ENCODE measurements at regions not wholly inside any gene's neighbourhood (a gene's known extent, or its start where the extent isn't known, plus 50 kb on each side); places are given as distances from the start of the nearest gene placed in this dataset.

- ATAC-seq: no peak
- H3K36me3 Mint-ChIP-seq: no peaks in the 10 kb centered on the region
- H3K4me3 Mint-ChIP-seq: no peak overlapping the region
- H3K4me1 Mint-ChIP-seq: peaks cover 11% of the 10 kb centered on the region
- DNase-seq: peak; percentile 49
- H3K27ac Mint-ChIP-seq: no peak overlapping the region
- no peaks in the 10 kb centered on the region for H3K9me3 Mint-ChIP-seq (ENCODE audit: low read depth)
- CTCF ChIA-PET: no interaction called here
- peaks cover 4% of the 10 kb centered on the region for H3K27me3 Mint-ChIP-seq
Observed at GRCh38 chr9:27784847-27785713, 211.8 kb upstream of the C9orf72 start.

GRCh38 chr9:27785714-27786100, 212.4 kb upstream of the C9orf72 start:
- Mint-ChIP-seq H3K4me3 (no peak overlapping the region), H3K36me3 (no peaks in the 10 kb centered on the region), H3K27me3 (peaks cover 4% of the 10 kb centered on the region), H3K27ac (no peak overlapping the region), H3K9me3 (ENCODE audit: low read depth) (no peaks in the 10 kb centered on the region), H3K4me1 (peaks cover 11% of the 10 kb centered on the region)
- ATAC-seq: peak; percentile 30
- CTCF ChIA-PET: no interaction called here
- DNase-seq: no peak

GRCh38 chr9:27787891-27788290, 214.6 kb upstream of the C9orf72 start:
- H3K4me1 Mint-ChIP-seq: peaks cover 11% of the 10 kb centered on the region
- DNase-seq: no peak
- no peak for ATAC-seq
- no peak overlapping the region for H3K27ac Mint-ChIP-seq
- no peaks in the 10 kb centered on the region for H3K36me3 Mint-ChIP-seq
- no peak overlapping the region for H3K4me3 Mint-ChIP-seq
- CTCF ChIA-PET: no interaction called here
- peaks cover 4% of the 10 kb centered on the region for H3K27me3 Mint-ChIP-seq
- no peaks in the 10 kb centered on the region for H3K9me3 Mint-ChIP-seq (ENCODE audit: low read depth)

DNA sequence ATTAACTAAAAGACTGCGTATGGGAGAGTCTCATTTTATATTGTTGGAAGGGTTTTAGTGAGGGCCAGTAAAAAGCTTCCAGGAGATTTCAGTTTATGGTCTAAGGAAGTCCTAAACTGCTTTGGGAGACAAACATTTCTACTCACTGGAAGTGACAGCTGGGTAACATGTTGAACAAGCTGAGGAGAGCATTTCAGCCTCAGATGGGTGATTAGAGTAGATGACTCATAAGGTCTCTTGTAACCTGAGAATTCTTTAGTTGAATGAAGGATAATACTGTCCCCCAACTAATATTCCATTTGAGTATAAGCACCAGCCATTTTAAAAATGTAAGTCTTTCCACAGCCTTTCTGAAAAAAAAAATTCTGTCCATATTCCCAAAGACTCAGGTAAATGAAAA, 218.0 kb upstream of the C9orf72 start:
- DNase-seq (no peak), ATAC-seq (no peak)
- no peaks in the 10 kb centered on the region for H3K4me1 Mint-ChIP-seq
- no peaks in the 10 kb centered on the region for H3K9me3 Mint-ChIP-seq (ENCODE audit: low read depth)
- CTCF ChIA-PET: no interaction called here
- H3K4me3 Mint-ChIP-seq: no peak overlapping the region
- H3K27ac Mint-ChIP-seq: no peak overlapping the region
- no peaks in the 10 kb centered on the region for H3K27me3 Mint-ChIP-seq
- H3K36me3 Mint-ChIP-seq: no peaks in the 10 kb centered on the region

DNA sequence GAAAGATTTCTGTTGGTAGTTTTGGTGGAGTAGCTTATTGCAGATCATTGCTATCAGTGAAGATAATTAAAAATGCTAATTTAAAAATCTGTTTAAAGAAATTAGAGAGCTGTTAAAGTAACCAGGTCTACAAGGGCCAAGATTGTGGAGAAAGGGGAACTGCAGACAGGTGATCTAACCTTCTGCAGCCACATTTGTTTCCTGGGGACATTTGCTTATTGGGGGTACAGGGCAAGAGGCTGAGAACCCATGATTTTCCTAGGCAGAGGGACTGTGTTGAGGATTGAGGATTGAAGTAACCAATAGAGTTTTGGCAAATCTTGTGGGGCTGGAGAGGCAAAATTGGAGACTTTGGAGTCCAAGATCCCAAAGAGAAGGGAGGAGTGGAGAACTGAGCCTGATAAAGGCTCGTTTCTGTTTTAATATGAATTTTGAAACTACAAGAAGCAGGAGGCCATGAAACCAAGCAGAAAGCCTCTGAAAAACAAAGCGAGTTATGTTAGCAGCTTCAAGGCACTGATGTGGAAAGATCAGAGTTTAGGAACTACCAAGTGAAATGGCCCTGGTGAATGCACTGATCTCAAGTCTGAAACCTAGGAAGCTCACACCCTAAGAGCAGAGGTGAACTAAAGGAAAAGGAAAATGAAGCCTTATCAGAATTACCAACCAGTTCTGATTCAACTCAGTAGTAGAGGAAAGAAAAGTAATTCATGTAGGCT, 219.8 kb upstream of the C9orf72 start:
- no peak overlapping the region for H3K27ac Mint-ChIP-seq
- H3K4me3 Mint-ChIP-seq: no peak overlapping the region
- H3K9me3 Mint-ChIP-seq (ENCODE audit: low read depth): no peaks in the 10 kb centered on the region
- no peak for DNase-seq
- no peak for ATAC-seq
- H3K27me3 Mint-ChIP-seq: no peaks in the 10 kb centered on the region
- no peaks in the 10 kb centered on the region for H3K4me1 Mint-ChIP-seq
- CTCF ChIA-PET: no interaction called here
- no peaks in the 10 kb centered on the region for H3K36me3 Mint-ChIP-seq

DNA sequence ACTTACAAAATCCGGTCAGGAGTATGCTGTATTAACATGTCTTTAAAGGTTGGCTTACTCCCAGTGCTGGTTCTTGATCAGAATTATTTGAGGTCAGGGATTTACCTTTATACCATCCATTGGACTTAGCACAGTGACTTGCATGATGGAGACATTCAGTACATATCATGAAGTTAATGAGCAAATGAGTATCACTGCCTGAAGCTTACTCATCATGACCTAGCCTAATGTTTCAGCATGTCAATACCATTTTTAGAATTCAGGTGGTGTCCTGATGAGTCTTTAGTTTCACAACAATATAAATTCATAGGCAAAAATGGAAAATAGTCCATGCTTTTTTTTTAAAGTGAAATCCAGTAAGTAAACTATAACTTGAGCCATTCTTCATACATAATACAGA, 226.0 kb upstream of the C9orf72 start:
- Mint-ChIP-seq H3K27me3 (no peaks in the 10 kb centered on the region), H3K4me1 (no peaks in the 10 kb centered on the region), H3K27ac (no peak overlapping the region), H3K4me3 (no peak overlapping the region), H3K36me3 (no peaks in the 10 kb centered on the region), H3K9me3 (ENCODE audit: low read depth) (no peaks in the 10 kb centered on the region)
- DNase-seq (no peak), ATAC-seq (no peak)
- CTCF ChIA-PET: no interaction called here

DNA sequence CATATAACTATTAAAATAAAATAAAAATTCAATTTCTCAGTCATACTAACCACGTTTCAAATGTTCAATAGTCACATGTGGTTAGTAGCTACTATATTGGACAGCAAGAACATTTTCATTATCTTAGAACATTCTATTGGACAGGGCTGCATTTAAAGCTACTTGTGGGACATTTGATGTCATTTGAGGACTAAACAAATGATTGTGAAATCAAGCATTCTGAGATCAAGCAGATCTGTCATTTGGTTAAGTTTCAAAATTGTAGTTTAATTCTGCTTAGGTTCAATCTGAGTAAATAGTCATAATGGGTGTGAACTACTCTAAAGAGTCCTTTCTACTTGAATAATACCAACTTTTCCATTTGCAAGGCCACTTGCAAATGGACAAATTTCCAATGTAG, 226.9 kb upstream of the C9orf72 start:
- ATAC-seq: no peak
- no peaks in the 10 kb centered on the region for H3K4me1 Mint-ChIP-seq
- H3K9me3 Mint-ChIP-seq (ENCODE audit: low read depth): no peaks in the 10 kb centered on the region
- CTCF ChIA-PET: no interaction called here
- no peaks in the 10 kb centered on the region for H3K27me3 Mint-ChIP-seq
- H3K27ac Mint-ChIP-seq: no peak overlapping the region
- no peak for DNase-seq
- H3K4me3 Mint-ChIP-seq: no peak overlapping the region
- H3K36me3 Mint-ChIP-seq: no peaks in the 10 kb centered on the region

DNA sequence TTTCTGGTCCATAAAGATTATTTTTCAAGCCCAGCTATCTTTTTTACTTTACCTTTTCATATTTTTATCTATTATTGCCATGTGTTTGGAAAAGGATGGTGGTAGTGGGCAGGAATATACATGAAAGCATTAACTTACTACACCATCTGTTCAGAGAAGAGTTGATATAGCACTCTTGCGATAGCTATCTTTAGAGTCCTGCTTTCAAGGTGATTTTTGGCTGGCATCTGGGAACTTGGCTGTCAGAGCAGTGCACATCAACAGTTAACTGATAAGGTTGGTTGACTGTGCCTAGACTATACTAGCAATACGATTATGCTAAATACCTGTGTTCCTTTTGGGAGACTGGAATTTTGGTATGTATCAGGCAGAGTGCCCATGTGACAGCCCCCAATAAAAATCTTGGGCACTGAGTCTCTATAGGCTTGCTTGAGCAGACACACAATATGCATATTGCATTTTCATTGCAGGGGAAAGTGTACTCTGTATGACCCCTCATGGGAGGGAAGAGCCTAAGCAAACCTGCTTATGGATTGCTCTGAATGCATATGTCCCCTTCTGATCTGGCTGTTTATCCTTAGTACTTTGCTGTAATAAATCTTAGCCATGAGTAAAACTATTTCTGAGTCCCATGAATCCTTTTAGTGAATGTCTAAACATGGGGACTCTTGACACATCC, 227.6 kb upstream of the C9orf72 start:
- H3K4me3 Mint-ChIP-seq: no peak overlapping the region
- H3K9me3 Mint-ChIP-seq (ENCODE audit: low read depth): no peaks in the 10 kb centered on the region
- no peaks in the 10 kb centered on the region for H3K36me3 Mint-ChIP-seq
- no peak for ATAC-seq
- no peaks in the 10 kb centered on the region for H3K27me3 Mint-ChIP-seq
- no peak overlapping the region for H3K27ac Mint-ChIP-seq
- no peaks in the 10 kb centered on the region for H3K4me1 Mint-ChIP-seq
- DNase-seq: no peak
- CTCF ChIA-PET: no interaction called here

GRCh38 chr9:27801545-27801944, 228.3 kb upstream of the C9orf72 start:
- H3K4me1 Mint-ChIP-seq: no peaks in the 10 kb centered on the region
- no peak overlapping the region for H3K4me3 Mint-ChIP-seq
- H3K36me3 Mint-ChIP-seq: no peaks in the 10 kb centered on the region
- no peak overlapping the region for H3K27ac Mint-ChIP-seq
- no peak for DNase-seq
- ATAC-seq: no peak
- no peaks in the 10 kb centered on the region for H3K9me3 Mint-ChIP-seq (ENCODE audit: low read depth)
- H3K27me3 Mint-ChIP-seq: no peaks in the 10 kb centered on the region
- CTCF ChIA-PET: no interaction called here

GRCh38 chr9:27802418-27802817, 229.1 kb upstream of the C9orf72 start:
- H3K9me3 Mint-ChIP-seq (ENCODE audit: low read depth): no peaks in the 10 kb centered on the region
- ATAC-seq: no peak
- no peaks in the 10 kb centered on the region for H3K36me3 Mint-ChIP-seq
- DNase-seq: no peak
- CTCF ChIA-PET: no interaction called here
- no peaks in the 10 kb centered on the region for H3K27me3 Mint-ChIP-seq
- no peak overlapping the region for H3K27ac Mint-ChIP-seq
- no peaks in the 10 kb centered on the region for H3K4me1 Mint-ChIP-seq
- no peak overlapping the region for H3K4me3 Mint-ChIP-seq

DNA sequence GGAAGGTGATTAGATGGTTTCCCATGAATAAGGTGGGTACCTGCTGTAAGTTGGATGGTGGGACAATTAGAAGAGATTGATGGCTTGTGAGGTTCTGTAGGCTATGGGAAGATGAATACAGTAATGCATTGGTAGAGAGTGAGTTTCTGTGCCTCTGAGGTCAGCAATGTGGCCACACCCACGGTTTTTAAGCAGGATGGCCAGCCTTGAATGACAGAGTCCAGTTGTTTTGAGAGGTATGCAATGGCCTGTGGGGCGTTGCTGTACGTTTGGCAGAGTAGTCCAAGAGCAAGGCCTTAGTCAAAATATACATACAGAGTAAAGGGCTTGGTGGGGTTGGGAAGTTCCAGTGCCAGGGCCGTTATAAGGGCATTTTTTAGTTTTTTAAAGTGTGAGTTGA, 235.6 kb upstream of the C9orf72 start:
- no peak for ATAC-seq
- H3K4me1 Mint-ChIP-seq: no peaks in the 10 kb centered on the region
- H3K27ac Mint-ChIP-seq: no peak overlapping the region
- H3K27me3 Mint-ChIP-seq: no peaks in the 10 kb centered on the region
- no peak for DNase-seq
- H3K36me3 Mint-ChIP-seq: no peaks in the 10 kb centered on the region
- H3K4me3 Mint-ChIP-seq: no peak overlapping the region
- CTCF ChIA-PET: no interaction called here
- no peaks in the 10 kb centered on the region for H3K9me3 Mint-ChIP-seq (ENCODE audit: low read depth)

- Mint-ChIP-seq H3K4me1 (no peaks in the 10 kb centered on the region), H3K27me3 (no peaks in the 10 kb centered on the region), H3K27ac (no peak overlapping the region), H3K36me3 (no peaks in the 10 kb centered on the region), H3K4me3 (no peak overlapping the region), H3K9me3 (ENCODE audit: low read depth) (no peaks in the 10 kb centered on the region)
- ATAC-seq (no peak), DNase-seq (no peak)
- CTCF ChIA-PET: no interaction called here
Observed at GRCh38 chr9:27817747-27818146, 244.5 kb upstream of the C9orf72 start.

DNA sequence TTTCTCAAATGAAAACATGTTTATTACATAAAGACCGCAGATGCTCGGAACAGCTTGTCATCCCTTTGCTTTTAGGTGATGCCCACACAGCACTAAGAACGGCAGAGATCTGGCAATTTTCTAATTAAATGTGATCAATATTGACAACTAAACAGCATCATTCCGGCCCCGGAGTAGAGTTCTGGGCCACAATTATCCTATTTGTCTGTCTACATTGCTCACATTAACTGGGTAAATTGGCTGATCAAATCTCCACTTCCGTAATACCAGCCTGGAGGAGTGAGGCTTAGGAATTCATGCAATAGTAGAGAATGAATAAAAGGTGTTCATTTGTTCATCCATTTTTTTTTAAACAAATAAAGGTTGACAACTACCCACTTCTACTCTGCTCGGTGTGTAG, 245.1 kb upstream of the C9orf72 start:
- H3K9me3 Mint-ChIP-seq (ENCODE audit: low read depth): no peaks in the 10 kb centered on the region
- ATAC-seq (no peak), DNase-seq (no peak)
- H3K4me3 Mint-ChIP-seq: no peak overlapping the region
- H3K27ac Mint-ChIP-seq: no peak overlapping the region
- H3K36me3 Mint-ChIP-seq: no peaks in the 10 kb centered on the region
- CTCF ChIA-PET: no interaction called here
- H3K27me3 Mint-ChIP-seq: no peaks in the 10 kb centered on the region
- no peaks in the 10 kb centered on the region for H3K4me1 Mint-ChIP-seq

DNA sequence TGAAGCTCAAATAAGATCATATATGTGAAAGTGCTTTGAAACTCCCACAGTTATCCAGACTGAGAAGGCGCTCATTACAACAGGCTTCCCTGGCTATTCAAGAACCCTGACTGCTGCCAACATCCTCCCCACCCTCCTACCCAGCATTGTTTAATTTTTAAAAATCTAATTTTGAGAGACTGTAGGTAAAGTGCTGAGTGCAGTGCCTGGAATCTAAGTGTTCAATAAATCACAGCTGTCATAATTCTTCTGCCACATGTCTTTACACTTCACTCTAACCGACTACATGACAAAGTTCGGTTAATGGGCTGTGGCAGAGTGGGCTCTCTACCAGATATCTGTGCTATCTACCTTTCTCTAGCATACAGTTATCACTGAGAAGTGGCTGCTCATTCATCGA, 255.6 kb upstream of the C9orf72 start:
- no peak overlapping the region for H3K27ac Mint-ChIP-seq
- H3K36me3 Mint-ChIP-seq: no peaks in the 10 kb centered on the region
- CTCF ChIA-PET: no interaction called here
- no peak for ATAC-seq
- no peaks in the 10 kb centered on the region for H3K9me3 Mint-ChIP-seq (ENCODE audit: low read depth)
- H3K4me3 Mint-ChIP-seq: no peak overlapping the region
- DNase-seq: no peak
- H3K4me1 Mint-ChIP-seq: no peaks in the 10 kb centered on the region
- H3K27me3 Mint-ChIP-seq: no peaks in the 10 kb centered on the region

Data from activated CD8-positive, alpha-beta memory T cell treated with anti-CD3 and anti-CD28 coated beads, Interleukin-2, amount 10 ng/mL, durations not matched to agents 7 days and 5 days (primary cell).